Thymus (tissue), 11 donors: ENCODE measurements at regions not wholly inside any gene's neighbourhood (a gene's known extent, or its start where the extent isn't known, plus 50 kb on each side); places are given as distances from the start of the nearest gene placed in this dataset.

Experiments used
- DNase-seq, 9 donors: peaks; one replicate each; pipeline ENCODE4 v3.0.0-alpha.2; 2013; ENCODE audit warnings: low spot score in 9 of 9, low read depth in 6 of 9, missing footprints in 1 of 9
- H3K27ac ChIP-seq, 2 donors: one replicate each; pipeline ENCODE4 v1.5.1; 2013; ENCODE audit warnings: control low read depth in 1 of 2, low read depth in 1 of 2, low read length in 1 of 2, mild to moderate bottlenecking in 1 of 2, moderate library complexity in 1 of 2
- H3K27me3 ChIP-seq, 2 donors: one replicate each; pipeline ENCODE4 v1.5.1; 2013; ENCODE audit warnings: low read length in 1 of 2; ENCODE audit not compliant: control insufficient read depth in 2 of 2, insufficient read depth in 1 of 2
- H3K36me3 ChIP-seq, 2 donors: one replicate each; pipeline ENCODE4 v1.5.1; 2013; ENCODE audit warnings: low read length in 1 of 2, mild to moderate bottlenecking in 1 of 2, moderate library complexity in 1 of 2; ENCODE audit not compliant: control insufficient read depth in 2 of 2, insufficient read depth in 2 of 2
- H3K4me1 ChIP-seq, 2 donors: one replicate each; pipeline ENCODE4 v1.5.1; 2013; ENCODE audit warnings: low read length in 2 of 2; ENCODE audit not compliant: control insufficient read depth in 2 of 2, insufficient read depth in 2 of 2
- H3K4me3 ChIP-seq, 2 donors: one replicate each; pipeline ENCODE4 v1.5.1; 2013; ENCODE audit warnings: low read length in 2 of 2, control low read depth in 1 of 2, mild to moderate bottlenecking in 1 of 2
- H3K9me3 ChIP-seq, 2 donors: one replicate each; pipeline ENCODE4 v1.5.1; 2013; ENCODE audit warnings: low read length in 1 of 2, mild to moderate bottlenecking in 1 of 2; ENCODE audit not compliant: control insufficient read depth in 2 of 2, insufficient read depth in 1 of 2
- WGBS: extraction: QIAGEN DNeasy Blood & Tissue Kit; methylation state at CpG from one replicate; pipeline ENCODE4 v1.1.7; 2013; 5-methylcytosine and 5-hydroxymethylcytosine counted together
- donor health status: healthy.

GRCh38 chr5:166331521-166331920, 1959.9 kb upstream of the WWC1 start:
- H3K27ac ChIP-seq, result no peak overlapping the region
- no peak for DNase-seq
- H3K4me3 ChIP-seq, result no peak overlapping the region
- H3K4me1 ChIP-seq, result no peaks in the 10 kb centered on the region
- no peaks in the 10 kb centered on the region for H3K27me3 ChIP-seq
- H3K36me3 ChIP-seq, result no peaks in the 10 kb centered on the region
- WGBS, result 92% methylated on average over 4 of the region's 4 CpGs
- H3K9me3 ChIP-seq, result no peaks in the 10 kb centered on the region

GRCh38 chr5:166338801-166339200, 1952.6 kb upstream of the WWC1 start:
- H3K27ac ChIP-seq, result no peak overlapping the region
- H3K9me3 ChIP-seq, result peaks cover 0 to 3% of the 10 kb centered on the region in 2 donors
- no peaks in the 10 kb centered on the region for H3K4me1 ChIP-seq
- no peak overlapping the region for H3K4me3 ChIP-seq
- no peaks in the 10 kb centered on the region for H3K36me3 ChIP-seq
- WGBS, result 94% methylated on average over 6 of the region's 6 CpGs
- H3K27me3 ChIP-seq, result no peaks in the 10 kb centered on the region
- DNase-seq, result no peak

GRCh38 chr5:166340039-166340438, 1951.4 kb upstream of the WWC1 start:
- no peak overlapping the region for H3K4me3 ChIP-seq
- H3K9me3 ChIP-seq, result peaks cover 0 to 3% of the 10 kb centered on the region in 2 donors
- no peak for DNase-seq
- no peaks in the 10 kb centered on the region for H3K27me3 ChIP-seq
- 38% methylated on average over 1 of the region's 1 CpG for WGBS
- H3K27ac ChIP-seq, result no peak overlapping the region
- H3K36me3 ChIP-seq, result no peaks in the 10 kb centered on the region
- H3K4me1 ChIP-seq, result no peaks in the 10 kb centered on the region

GRCh38 chr5:166341740-166342337, 1949.6 kb upstream of the WWC1 start:
- 87% methylated on average over 5 of the region's 5 CpGs for WGBS
- no peaks in the 10 kb centered on the region for H3K36me3 ChIP-seq
- no peak overlapping the region for H3K4me3 ChIP-seq
- DNase-seq, result no peak
- no peak overlapping the region for H3K27ac ChIP-seq
- no peaks in the 10 kb centered on the region for H3K27me3 ChIP-seq
- no peaks in the 10 kb centered on the region for H3K4me1 ChIP-seq
- H3K9me3 ChIP-seq, result peaks cover 0 to 3% of the 10 kb centered on the region in 2 donors

GRCh38 chr5:166342402-166342801, 1949.0 kb upstream of the WWC1 start:
- Histone ChIP-seq H3K27ac (no peak overlapping the region), H3K27me3 (no peaks in the 10 kb centered on the region), H3K36me3 (no peaks in the 10 kb centered on the region), H3K4me3 (no peak overlapping the region), H3K4me1 (no peaks in the 10 kb centered on the region), H3K9me3 (peaks cover 0 to 3% of the 10 kb centered on the region in 2 donors)
- WGBS, result 93% methylated on average over 3 of the region's 3 CpGs
- DNase-seq, result no peak

GRCh38 chr5:166346726-166347374, 1944.6 kb upstream of the WWC1 start:
- H3K9me3 ChIP-seq, result no peaks in the 10 kb centered on the region
- WGBS, result 72% methylated on average over 3 of the region's 3 CpGs
- no peak for DNase-seq
- no peak overlapping the region for H3K4me3 ChIP-seq
- H3K27me3 ChIP-seq, result no peaks in the 10 kb centered on the region
- H3K27ac ChIP-seq, result no peak overlapping the region
- H3K36me3 ChIP-seq, result no peaks in the 10 kb centered on the region
- H3K4me1 ChIP-seq, result no peaks in the 10 kb centered on the region

GRCh38 chr5:166349046-166349445, 1942.4 kb upstream of the WWC1 start:
- WGBS, result 79% methylated on average over 1 of the region's 1 CpG
- DNase-seq, result no peak

GRCh38 chr5:166353580-166353979, 1937.9 kb upstream of the WWC1 start:
- no peaks in the 10 kb centered on the region for H3K36me3 ChIP-seq
- no peaks in the 10 kb centered on the region for H3K9me3 ChIP-seq
- no peak for DNase-seq
- H3K4me3 ChIP-seq, result no peak overlapping the region
- no peak overlapping the region for H3K27ac ChIP-seq
- 86% methylated on average over 2 of the region's 2 CpGs for WGBS
- H3K4me1 ChIP-seq, result no peaks in the 10 kb centered on the region
- H3K27me3 ChIP-seq, result no peaks in the 10 kb centered on the region

More at GRCh38 chr5:166349046-166349445, 1942.4 kb upstream of the WWC1 start:
- no peak overlapping the region for H3K27ac ChIP-seq
- no peaks in the 10 kb centered on the region for H3K27me3 ChIP-seq
- no peak overlapping the region for H3K4me3 ChIP-seq
- no peaks in the 10 kb centered on the region for H3K9me3 ChIP-seq
- no peaks in the 10 kb centered on the region for H3K36me3 ChIP-seq
- H3K4me1 ChIP-seq, result no peaks in the 10 kb centered on the region

- WGBS, result 96% methylated on average over 1 of the region's 1 CpG
- Histone ChIP-seq H3K4me3 (no peak overlapping the region), H3K4me1 (no peaks in the 10 kb centered on the region), H3K27ac (no peak overlapping the region), H3K9me3 (no peaks in the 10 kb centered on the region), H3K36me3 (no peaks in the 10 kb centered on the region), H3K27me3 (no peaks in the 10 kb centered on the region)
- no peak for DNase-seq
These were observed 1937.1 kb upstream of the WWC1 start for GRCh38 chr5:166354332-166354731.
